IMR-90 (cell line): ENCODE measurements at regions not wholly inside any gene's neighbourhood (a gene's known extent, or its start where the extent isn't known, plus 50 kb on each side); places are given as distances from the start of the nearest gene placed in this dataset.

Experiments
- ATAC-seq: fragments of 200-7000 bp; cut with Tn5 transposase; 2 replicates; pipeline ENCODE4 v1.9.1; 2020; ENCODE audit warnings: low read depth, mild to moderate bottlenecking, moderate library complexity
- BruUV-seq: library from RNA; stranded (reverse); fragments of 400-500 nt; replicated peaks from 2 replicates; lab custom pipeline; 2021; lab: Mats Ljungman, UMichigan
- CTCF ChIA-PET: fragments of 300-600 bp; formaldehyde crosslinking; extraction: SDS; loops from one replicate; lab custom pipeline; 2021; ENCODE audit warnings: antibody characterized with exemption; lab: Yijun Ruan, JAX
- POLR2A ChIA-PET: fragments of 300-600 bp; sonication (Branson Sonifier 250); formaldehyde crosslinking; loops from one replicate; lab custom pipeline; 2022; ENCODE audit warnings: antibody characterized with exemption; ENCODE audit not compliant: unreplicated experiment; lab: Charles Lee
- DNase-seq: peaks from one replicate; pipeline ENCODE4 v3.0.0; 2013
- H2AFZ ChIP-seq: replicated peaks from 2 replicates; pipeline ENCODE3; 2013; ENCODE audit warnings: low read length, mild to moderate bottlenecking; ENCODE audit not compliant: poor library complexity
- H2AK5ac ChIP-seq: 2 replicates; pipeline ENCODE4 v1.6.1; 2013; ENCODE audit warnings: low read depth, low read length, inconsistent platforms
- H2AK9ac ChIP-seq: replicated peaks from 2 replicates; pipeline ENCODE3; 2013; ENCODE audit warnings: mild to moderate bottlenecking, low read depth, low read length, moderate library complexity; ENCODE audit not compliant: poor library complexity
- H2BK120ac ChIP-seq: 2 replicates; pipeline ENCODE4 v1.6.1; 2013; ENCODE audit warnings: low read depth, low read length, inconsistent platforms
- H2BK15ac ChIP-seq: 3 replicates; pipeline ENCODE4 v1.6.1; 2013; ENCODE audit warnings: low read depth, low read length, inconsistent platforms
- H2BK20ac ChIP-seq: 2 replicates; pipeline ENCODE4 v1.6.1; 2013; ENCODE audit warnings: low read depth, mild to moderate bottlenecking, inconsistent platforms, low read length, moderate library complexity
- H2BK5ac ChIP-seq: 2 replicates; pipeline ENCODE4 v1.6.1; 2013; ENCODE audit warnings: mild to moderate bottlenecking, low read depth, low read length, inconsistent platforms; ENCODE audit not compliant: poor library complexity, severe bottlenecking
- H3K14ac ChIP-seq: replicated peaks from 2 replicates; pipeline ENCODE4 v1.6.1; 2013; ENCODE audit warnings: low read depth, low read length, inconsistent platforms
- H3K18ac ChIP-seq: 2 replicates; pipeline ENCODE4 v1.6.1; 2013; ENCODE audit warnings: low read depth, low read length, control low read depth
- H3K23ac ChIP-seq: 2 replicates; pipeline ENCODE4 v1.6.1; 2013; ENCODE audit warnings: low read depth, low read length, inconsistent platforms
- H3K27ac ChIP-seq: 2 replicates; pipeline ENCODE4 v1.5.1; 2013; ENCODE audit warnings: mild to moderate bottlenecking, control low read depth, low read length; ENCODE audit not compliant: insufficient read depth
- H3K27me3 ChIP-seq: 2 replicates; pipeline ENCODE4 v1.6.1; 2013; ENCODE audit warnings: low read length; ENCODE audit not compliant: control insufficient read depth, insufficient read depth
- H3K36me3 ChIP-seq: 2 replicates; pipeline ENCODE4 v1.6.1; 2013; ENCODE audit warnings: low read length, mixed read lengths; ENCODE audit not compliant: control insufficient read depth, insufficient read depth
- H3K4ac ChIP-seq: 2 replicates; pipeline ENCODE4 v1.6.1; 2013; ENCODE audit warnings: low read depth, low read length, inconsistent platforms
- H3K4me1 ChIP-seq: 2 replicates; pipeline ENCODE4 v1.6.1; 2013; ENCODE audit warnings: low read length, mixed read lengths; ENCODE audit not compliant: control insufficient read depth, insufficient read depth
- H3K4me2 ChIP-seq: 2 replicates; pipeline ENCODE4 v1.6.1; 2013; ENCODE audit warnings: low read depth, mild to moderate bottlenecking, control low read depth, low read length, moderate library complexity
- H3K4me3 ChIP-seq: 2 replicates; pipeline ENCODE4 v1.5.1; 2013; ENCODE audit warnings: low read depth, mild to moderate bottlenecking, control low read depth, low read length, moderate library complexity; ENCODE audit not compliant: insufficient read depth
- H3K56ac ChIP-seq: 2 replicates; pipeline ENCODE4 v1.6.1; 2013; ENCODE audit warnings: low read length, inconsistent platforms; ENCODE audit not compliant: insufficient read depth; ENCODE audit errors: extremely low read depth
- H3K79me1 ChIP-seq, 2 experiments: 2 replicates each; pipeline ENCODE4 v1.6.1; 2013; ENCODE audit warnings: low read length in 2 of 2, inconsistent platforms in 1 of 2, low read depth in 1 of 2
- H3K9ac ChIP-seq: 2 replicates; pipeline ENCODE4 v1.6.1; 2013; ENCODE audit warnings: low read depth, low read length, control low read depth
- H3K9me1 ChIP-seq: 2 replicates; pipeline ENCODE4 v1.6.1; 2013; ENCODE audit warnings: low read length, inconsistent platforms; ENCODE audit not compliant: insufficient read depth
- H3K9me3 ChIP-seq: 2 replicates; pipeline ENCODE4 v1.6.1; 2013; ENCODE audit warnings: low read length; ENCODE audit not compliant: control insufficient read depth, insufficient read depth
- H4K20me1 ChIP-seq: 2 replicates; pipeline ENCODE4 v1.6.1; 2013; ENCODE audit warnings: low read length, inconsistent platforms; ENCODE audit not compliant: insufficient read depth
- H4K5ac ChIP-seq: 2 replicates; pipeline ENCODE4 v1.6.1; 2013; ENCODE audit warnings: mild to moderate bottlenecking, low read depth, low read length, control low read depth
- H4K8ac ChIP-seq, 2 experiments: 2 replicates each; pipeline ENCODE4 v1.6.1; 2013; ENCODE audit warnings: low read depth in 2 of 2, low read length in 2 of 2, control low read depth in 1 of 2, inconsistent platforms in 1 of 2
- H4K91ac ChIP-seq: 2 replicates; pipeline ENCODE4 v1.6.1; 2013; ENCODE audit warnings: low read depth, low read length, inconsistent platforms; ENCODE audit not compliant: insufficient read depth
- BHLHE40 ChIP-seq: fragments of 150-350 bp; IDR thresholded peaks from 2 replicates; pipeline ENCODE4 v1.6.1; 2016; ENCODE audit warnings: mild to moderate bottlenecking, low read depth, low read length
- CEBPB ChIP-seq: IDR thresholded peaks from 2 replicates; pipeline ENCODE4 v1.6.1; 2012; ENCODE audit warnings: low read depth, low read length, improper control_type of control experiment
- CHD1 ChIP-seq: IDR thresholded peaks from 2 replicates; pipeline ENCODE4 v1.6.1; 2012; ENCODE audit warnings: low read depth, low read length, improper control_type of control experiment
- CTCF ChIP-seq: conservative IDR thresholded peaks from 2 replicates; pipeline ENCODE4 v1.5.1; 2012; ENCODE audit warnings: mild to moderate bottlenecking, low read depth, low read length, improper control_type of control experiment
- FOS ChIP-seq: fragments of 150-350 bp; IDR thresholded peaks from 2 replicates; pipeline ENCODE4 v1.6.1; 2016; ENCODE audit warnings: low read depth, low read length
- MAFK ChIP-seq: IDR thresholded peaks from 2 replicates; pipeline ENCODE4 v1.6.1; 2012; ENCODE audit warnings: low read depth, low read length, improper control_type of control experiment
- MAZ ChIP-seq: IDR thresholded peaks from 2 replicates; pipeline ENCODE4 v1.6.1; 2012; ENCODE audit warnings: low read depth, mild to moderate bottlenecking, low read length, improper control_type of control experiment, moderate library complexity, borderline replicate concordance
- MXI1 ChIP-seq: IDR thresholded peaks from 2 replicates; pipeline ENCODE4 v1.6.1; 2012; ENCODE audit warnings: low read depth, mild to moderate bottlenecking, low read length, moderate library complexity, borderline replicate concordance
- NFE2L2 ChIP-seq: fragments of 150-350 bp; IDR thresholded peaks from 2 replicates; pipeline ENCODE4 v1.6.1; 2016; ENCODE audit warnings: low read depth, mild to moderate bottlenecking, low read length
- POLR2A ChIP-seq: IDR thresholded peaks from 2 replicates; pipeline ENCODE4 v1.6.1; 2012; ENCODE audit warnings: mild to moderate bottlenecking, low read depth, low read length
- RAD21 ChIP-seq: IDR thresholded peaks from 2 replicates; pipeline ENCODE4 v1.6.1; 2012; ENCODE audit warnings: low read length, improper control_type of control experiment
- RFX5 ChIP-seq: IDR thresholded peaks from 2 replicates; pipeline ENCODE4 v1.8.0; 2012; ENCODE audit warnings: low read depth, mild to moderate bottlenecking, low read length, moderate library complexity
- SMC3 ChIP-seq: fragments of 150-350 bp; IDR thresholded peaks from 2 replicates; pipeline ENCODE4 v1.6.1; 2016; ENCODE audit warnings: low read depth, mild to moderate bottlenecking, antibody characterized with exemption, low read length, moderate library complexity
- WGBS, 2 experiments: methylation state at CpG; one replicate each; pipeline versions ENCODE4 v1.1.5 to v1.1.7; 2013; ENCODE audit warnings: missing lambda C conversion rate in 2 of 2; ENCODE audit not compliant: insufficient read length in 1 of 2; ENCODE audit errors: extremely low coverage in 2 of 2; 5-methylcytosine and 5-hydroxymethylcytosine counted together
- dilution Hi-C: fragments of 300-500 bp; cut with HindIII; formaldehyde crosslinking; loops from one replicate; pipeline ENCODE4 v1.14.3; 2018; ENCODE audit warnings: low sequenced_read_pairs; ENCODE audit not compliant: unreplicated experiment
- in situ Hi-C: fragments of 300-500 bp; cut with MboI; formaldehyde crosslinking; loops from 3 replicates; pipeline ENCODE4 v1.14.3; 2019; ENCODE audit warnings: low sequenced_read_pairs, inconsistent platforms, mixed read lengths
- intact Hi-C: fragments of 100-400 bp; cut with micrococcal nuclease; formaldehyde crosslinking; loops from 2 replicates; pipeline ENCODE4 v1.10.0; 2022
- TF ChIP-seq, protein P1 (sequence below): fragments of 150-350 bp; IDR thresholded peaks from 2 replicates; pipeline ENCODE4 v1.6.1; 2017; ENCODE audit warnings: mild to moderate bottlenecking, antibody characterized with exemption, low read length, low read depth
- TF ChIP-seq, protein P2 (sequence below): fragments of 150-350 bp; IDR thresholded peaks from 2 replicates; pipeline ENCODE4 v1.6.1; 2016; ENCODE audit warnings: low read depth, mild to moderate bottlenecking, low read length, moderate library complexity, borderline replicate concordance

GRCh38 chr18:44503854-44504253, 176.8 kb upstream of the SETBP1 start:
- Histone ChIP-seq H3K9me3 (no peaks in the 10 kb centered on the region), H3K27ac (no peak overlapping the region), H3K4me3 (no peak overlapping the region), H3K14ac (no peak overlapping the region), H3K36me3 (no peaks in the 10 kb centered on the region), H3K56ac (no peak overlapping the region), H3K9ac (no peak overlapping the region), H2BK5ac (no peak overlapping the region), H3K4me1 (no peaks in the 10 kb centered on the region), H4K20me1 (no peaks in the 10 kb centered on the region), H3K4ac (no peak overlapping the region), H2AK9ac (no peak overlapping the region), H4K91ac (no peak overlapping the region), H3K23ac (no peak overlapping the region), H2BK120ac (no peak overlapping the region), H2BK20ac (no peak overlapping the region), H4K5ac (no peak overlapping the region), H2BK15ac (no peak overlapping the region), H2AK5ac (no peak overlapping the region), H2AFZ (no peak overlapping the region), H3K27me3 (no peaks in the 10 kb centered on the region), H3K18ac (no peak overlapping the region), H3K9me1 (no peaks in the 10 kb centered on the region), H3K4me2 (no peak overlapping the region), H3K79me1 (no peaks in the 10 kb centered on the region), H4K8ac (no peak overlapping the region)
- WGBS, 2 experiments, result no CpG with 5 or more reads among the region's 1 CpG
- in situ Hi-C loops, result no loop called here
- ATAC-seq (no peak), DNase-seq (no peak)
- POLR2A ChIA-PET, result no interaction called here
- CTCF ChIA-PET, result no interaction called here
- dilution Hi-C loops, result no loop called here
- BruUV-seq, result no TSS peak
- TF ChIP-seq SMC3, result no peak
- TF ChIP-seq, protein P1, sequence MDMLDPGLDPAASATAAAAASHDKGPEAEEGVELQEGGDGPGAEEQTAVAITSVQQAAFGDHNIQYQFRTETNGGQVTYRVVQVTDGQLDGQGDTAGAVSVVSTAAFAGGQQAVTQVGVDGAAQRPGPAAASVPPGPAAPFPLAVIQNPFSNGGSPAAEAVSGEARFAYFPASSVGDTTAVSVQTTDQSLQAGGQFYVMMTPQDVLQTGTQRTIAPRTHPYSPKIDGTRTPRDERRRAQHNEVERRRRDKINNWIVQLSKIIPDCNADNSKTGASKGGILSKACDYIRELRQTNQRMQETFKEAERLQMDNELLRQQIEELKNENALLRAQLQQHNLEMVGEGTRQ, result no peak
- no peak for TF ChIP-seq CEBPB
- no peak for TF ChIP-seq POLR2A
- TF ChIP-seq MXI1, result no peak
- no peak for TF ChIP-seq MAZ
- no peak for TF ChIP-seq NFE2L2
- TF ChIP-seq MAFK, result no peak
- no peak for TF ChIP-seq FOS
- TF ChIP-seq RFX5, result no peak
- no peak for TF ChIP-seq CTCF
- no peak for TF ChIP-seq CHD1
- TF ChIP-seq, protein P2, sequence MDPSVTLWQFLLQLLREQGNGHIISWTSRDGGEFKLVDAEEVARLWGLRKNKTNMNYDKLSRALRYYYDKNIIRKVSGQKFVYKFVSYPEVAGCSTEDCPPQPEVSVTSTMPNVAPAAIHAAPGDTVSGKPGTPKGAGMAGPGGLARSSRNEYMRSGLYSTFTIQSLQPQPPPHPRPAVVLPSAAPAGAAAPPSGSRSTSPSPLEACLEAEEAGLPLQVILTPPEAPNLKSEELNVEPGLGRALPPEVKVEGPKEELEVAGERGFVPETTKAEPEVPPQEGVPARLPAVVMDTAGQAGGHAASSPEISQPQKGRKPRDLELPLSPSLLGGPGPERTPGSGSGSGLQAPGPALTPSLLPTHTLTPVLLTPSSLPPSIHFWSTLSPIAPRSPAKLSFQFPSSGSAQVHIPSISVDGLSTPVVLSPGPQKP, result no peak
- TF ChIP-seq BHLHE40, result no peak
- no peak for TF ChIP-seq RAD21
- intact Hi-C loops, result no loop called here
